Kidney (tissue), 13 donors: ENCODE measurements at regions not wholly inside any gene's neighbourhood (a gene's known extent, or its start where the extent isn't known, plus 50 kb on each side); places are given as distances from the start of the nearest gene placed in this dataset.

Experiments
- DNase-seq, 5 donors: peaks; one replicate each; pipeline ENCODE4 v3.0.0-alpha.2; 2013 to 2020
- FAIRE-seq: peaks from 2 replicates; lab custom pipeline; 2012; peaks lifted over from hg19 to GRCh38; lab: Jason Lieb, UNC
- H3K27ac ChIP-seq, 2 donors: one replicate each; pipeline ENCODE4 v1.7.0; 2013; ENCODE audit warnings: low read depth in 2 of 2, low read length in 2 of 2, inconsistent platforms in 1 of 2
- H3K27me3 ChIP-seq: one replicate; pipeline ENCODE4 v1.7.1; 2013; ENCODE audit warnings: low read length, inconsistent platforms; ENCODE audit not compliant: control insufficient read depth, insufficient read depth
- H3K36me3 ChIP-seq, 3 donors: one replicate each; pipeline versions ENCODE4 v1.7.0 to v1.7.1; 2013; ENCODE audit warnings: low read length in 3 of 3, control low read depth in 1 of 3, inconsistent platforms in 1 of 3; ENCODE audit not compliant: insufficient read depth in 3 of 3, control insufficient read depth in 2 of 3
- H3K4me1 ChIP-seq, 3 donors: one replicate each; pipeline versions ENCODE4 v1.7.0 to v1.7.1; 2013; ENCODE audit warnings: low read length in 3 of 3, inconsistent platforms in 1 of 3, low read depth in 1 of 3; ENCODE audit not compliant: control insufficient read depth in 2 of 3, insufficient read depth in 2 of 3
- H3K4me3 ChIP-seq, 3 donors: one replicate each; pipeline versions ENCODE4 v1.7.0 to v1.8.1; 2013; ENCODE audit warnings: low read length in 3 of 3, control low read depth in 1 of 3, inconsistent platforms in 1 of 3
- H3K9ac ChIP-seq, 3 donors: one replicate each; pipeline versions ENCODE4 v1.7.0 to v1.7.1; 2013; ENCODE audit warnings: low read length in 3 of 3, control low read depth in 1 of 3, inconsistent platforms in 1 of 3
- H3K9me3 ChIP-seq, 3 donors: one replicate each; pipeline versions ENCODE4 v1.7.0 to v1.7.1; 2013; ENCODE audit warnings: low read length in 3 of 3, control low read depth in 1 of 3, inconsistent platforms in 1 of 3; ENCODE audit not compliant: control insufficient read depth in 2 of 3, insufficient read depth in 1 of 3
- intact Hi-C: fragments of 100-400 bp; cut with DNase I; formaldehyde crosslinking; loops from one replicate; pipeline ENCODE4 v1.11.1; 2022
- TF ChIP-seq, protein P1 (sequence below): IDR thresholded peaks from 3 replicates; pipeline ENCODE4 v1.5.1; 2012; ENCODE audit warnings: mild to moderate bottlenecking, moderate library complexity, borderline replicate concordance; ENCODE audit not compliant: insufficient read depth; ENCODE audit errors: extremely low read depth
- donor health status: control.
- donor health status: control.
- donor health status: control.
- donor health status: control.
- donor health status: control.
- donor health status: DM: yes; HTN: yes; CAD: no.
- donor health status: Normal renal cell carcinoma (clear cell type).

GRCh38 chr21:21666689-21667088 is 668.5 kb downstream of the NCAM2 start:
- intact Hi-C loops: no loop called here
- TF ChIP-seq, protein P1, sequence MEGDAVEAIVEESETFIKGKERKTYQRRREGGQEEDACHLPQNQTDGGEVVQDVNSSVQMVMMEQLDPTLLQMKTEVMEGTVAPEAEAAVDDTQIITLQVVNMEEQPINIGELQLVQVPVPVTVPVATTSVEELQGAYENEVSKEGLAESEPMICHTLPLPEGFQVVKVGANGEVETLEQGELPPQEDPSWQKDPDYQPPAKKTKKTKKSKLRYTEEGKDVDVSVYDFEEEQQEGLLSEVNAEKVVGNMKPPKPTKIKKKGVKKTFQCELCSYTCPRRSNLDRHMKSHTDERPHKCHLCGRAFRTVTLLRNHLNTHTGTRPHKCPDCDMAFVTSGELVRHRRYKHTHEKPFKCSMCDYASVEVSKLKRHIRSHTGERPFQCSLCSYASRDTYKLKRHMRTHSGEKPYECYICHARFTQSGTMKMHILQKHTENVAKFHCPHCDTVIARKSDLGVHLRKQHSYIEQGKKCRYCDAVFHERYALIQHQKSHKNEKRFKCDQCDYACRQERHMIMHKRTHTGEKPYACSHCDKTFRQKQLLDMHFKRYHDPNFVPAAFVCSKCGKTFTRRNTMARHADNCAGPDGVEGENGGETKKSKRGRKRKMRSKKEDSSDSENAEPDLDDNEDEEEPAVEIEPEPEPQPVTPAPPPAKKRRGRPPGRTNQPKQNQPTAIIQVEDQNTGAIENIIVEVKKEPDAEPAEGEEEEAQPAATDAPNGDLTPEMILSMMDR: no peak
- DNase-seq (no peak), FAIRE-seq (no peak)
- Histone ChIP-seq H3K9me3 (no peaks in the 10 kb centered on the region), H3K36me3 (no peaks in the 10 kb centered on the region), H3K9ac (no peak overlapping the region), H3K27ac (no peak overlapping the region), H3K4me3 (no peak overlapping the region), H3K4me1 (no peaks in the 10 kb centered on the region), H3K27me3 (no peaks in the 10 kb centered on the region)

GRCh38 chr21:21668198-21668597 is 670.0 kb downstream of the NCAM2 start:
- Histone ChIP-seq H3K36me3 (no peaks in the 10 kb centered on the region), H3K4me3 (no peak overlapping the region), H3K4me1 (no peaks in the 10 kb centered on the region), H3K9me3 (no peaks in the 10 kb centered on the region), H3K27me3 (no peaks in the 10 kb centered on the region), H3K9ac (no peak overlapping the region), H3K27ac (no peak overlapping the region)
- intact Hi-C loops: no loop called here
- no peak for FAIRE-seq
- DNase-seq: no peak
- TF ChIP-seq, protein P1: no peak

GRCh38 chr21:21673959-21674358 is 675.8 kb downstream of the NCAM2 start:
- DNase-seq (no peak), FAIRE-seq (no peak)
- H3K27me3 ChIP-seq: no peaks in the 10 kb centered on the region
- intact Hi-C loops: no loop called here
- no peak overlapping the region for H3K9ac ChIP-seq
- H3K36me3 ChIP-seq: no peaks in the 10 kb centered on the region
- H3K9me3 ChIP-seq: no peaks in the 10 kb centered on the region
- H3K4me3 ChIP-seq: no peak overlapping the region
- TF ChIP-seq, protein P1: no peak
- H3K27ac ChIP-seq: no peak overlapping the region
- no peaks in the 10 kb centered on the region for H3K4me1 ChIP-seq

- Histone ChIP-seq H3K4me3 (no peak overlapping the region), H3K27me3 (no peaks in the 10 kb centered on the region), H3K9ac (no peak overlapping the region), H3K27ac (no peak overlapping the region), H3K4me1 (no peaks in the 10 kb centered on the region), H3K9me3 (no peaks in the 10 kb centered on the region), H3K36me3 (no peaks in the 10 kb centered on the region)
- TF ChIP-seq, protein P1: no peak
- FAIRE-seq (no peak), DNase-seq (no peak)
- intact Hi-C loops: no loop called here
Observed at GRCh38 chr21:21675601-21676000, 677.4 kb downstream of the NCAM2 start.
